ENCODE measurements at regions not wholly inside any gene's neighbourhood (a gene's known extent, or its start where the extent isn't known, plus 50 kb on each side); places are given as distances from the start of the nearest gene placed in this dataset.

GRCh38 chr2:125874564-125874963 lies 781.4 kb upstream of the GYPC start:
- Mint-ChIP-seq H3K4me3 (no peak overlapping the region), H3K27me3 (ENCODE audit: low read depth) (no peaks in the 10 kb centered on the region), H3K9me3 (no peaks in the 10 kb centered on the region), H3K36me3 (ENCODE audit: insufficient read depth) (no peaks in the 10 kb centered on the region), H3K4me1 (ENCODE audit: low read depth) (no peaks in the 10 kb centered on the region)
- ATAC-seq (no peak), DNase-seq (no peak)

DNA sequence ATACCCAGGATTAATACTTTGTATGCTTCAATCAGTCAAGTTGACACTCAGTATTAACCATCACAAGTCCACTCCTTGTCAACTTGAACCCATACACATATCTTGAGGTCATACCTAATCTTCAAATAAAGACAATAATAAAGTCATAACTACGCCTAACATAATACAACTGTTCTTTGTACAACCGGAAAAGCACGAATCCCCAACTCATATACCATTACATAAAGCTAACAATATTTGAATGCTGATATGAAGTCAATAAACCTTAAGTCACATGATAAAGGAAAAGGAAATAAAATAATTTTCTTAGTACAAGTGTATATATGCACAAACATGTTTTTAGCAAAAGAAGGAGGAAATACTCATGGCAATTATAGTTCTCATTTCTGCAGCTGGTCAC lies 770.6 kb upstream of the GYPC start:
- Mint-ChIP-seq H3K4me1 (ENCODE audit: low read depth) (no peaks in the 10 kb centered on the region), H3K36me3 (ENCODE audit: insufficient read depth) (no peaks in the 10 kb centered on the region), H3K9me3 (peaks cover 15% of the 10 kb centered on the region), H3K27me3 (ENCODE audit: low read depth) (peaks cover 2% of the 10 kb centered on the region), H3K4me3 (no peak overlapping the region)
- no peak for ATAC-seq
- DNase-seq, result no peak

- DNase-seq, result no peak
- H3K9me3 Mint-ChIP-seq, result peaks cover 15% of the 10 kb centered on the region
- H3K4me3 Mint-ChIP-seq, result no peak overlapping the region
- no peak for ATAC-seq
- H3K4me1 Mint-ChIP-seq (ENCODE audit: low read depth), result no peaks in the 10 kb centered on the region
- peaks cover 2% of the 10 kb centered on the region for H3K27me3 Mint-ChIP-seq (ENCODE audit: low read depth)
- H3K36me3 Mint-ChIP-seq (ENCODE audit: insufficient read depth), result no peaks in the 10 kb centered on the region
Observed at GRCh38 chr2:125886153-125886552, 769.8 kb upstream of the GYPC start.

- no peak overlapping the region for H3K4me3 Mint-ChIP-seq
- peaks cover 36% of the 10 kb centered on the region for H3K9me3 Mint-ChIP-seq
- no peaks in the 10 kb centered on the region for H3K36me3 Mint-ChIP-seq (ENCODE audit: insufficient read depth)
- H3K4me1 Mint-ChIP-seq (ENCODE audit: low read depth), result no peaks in the 10 kb centered on the region
- ATAC-seq (no peak), DNase-seq (no peak)
- no peaks in the 10 kb centered on the region for H3K27me3 Mint-ChIP-seq (ENCODE audit: low read depth)
Observed at GRCh38 chr2:125901278-125901677, 754.7 kb upstream of the GYPC start.

DNA sequence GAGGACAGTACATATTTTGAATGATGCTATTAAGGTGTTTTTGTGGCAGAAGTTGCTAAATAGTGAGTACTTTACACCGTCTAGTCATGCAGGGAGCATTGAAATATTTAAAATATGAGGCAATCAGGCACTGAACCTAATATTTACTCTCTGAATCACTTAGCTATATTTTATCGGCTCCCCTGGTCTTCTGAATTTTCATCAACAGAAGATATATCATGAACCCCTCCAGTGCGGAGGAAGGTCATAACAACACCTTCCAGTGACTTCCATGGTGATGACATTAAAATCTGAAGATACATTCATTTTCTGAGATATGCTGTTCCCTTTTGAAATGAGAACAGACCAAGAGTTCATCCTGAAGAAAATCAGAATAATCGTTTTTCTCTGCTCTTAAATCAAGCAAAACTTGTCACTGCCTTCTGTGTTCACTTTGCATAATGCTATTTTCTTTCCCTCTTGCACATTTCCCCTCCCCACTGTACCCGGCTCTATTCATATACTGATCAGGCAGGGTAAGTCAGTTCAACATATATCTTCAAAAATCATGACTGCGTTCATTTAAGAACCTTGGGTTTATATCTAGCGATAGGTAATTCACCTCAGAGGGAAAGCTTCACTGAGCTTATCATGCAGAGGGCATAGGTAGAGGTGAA lies 729.9 kb upstream of the GYPC start:
- Mint-ChIP-seq H3K36me3 (ENCODE audit: insufficient read depth) (no peaks in the 10 kb centered on the region), H3K4me3 (no peak overlapping the region), H3K9me3 (peaks cover 10% of the 10 kb centered on the region), H3K4me1 (ENCODE audit: low read depth) (no peaks in the 10 kb centered on the region), H3K27me3 (ENCODE audit: low read depth) (no peaks in the 10 kb centered on the region)
- DNase-seq, result no peak
- ATAC-seq, result no peak

- peaks cover 5% of the 10 kb centered on the region for H3K9me3 Mint-ChIP-seq
- H3K27me3 Mint-ChIP-seq (ENCODE audit: low read depth), result peaks cover 2% of the 10 kb centered on the region
- no peaks in the 10 kb centered on the region for H3K4me1 Mint-ChIP-seq (ENCODE audit: low read depth)
- H3K4me3 Mint-ChIP-seq, result no peak overlapping the region
- ATAC-seq, result no peak
- no peaks in the 10 kb centered on the region for H3K36me3 Mint-ChIP-seq (ENCODE audit: insufficient read depth)
- DNase-seq, result no peak
Observed at GRCh38 chr2:125935559-125935958, 720.4 kb upstream of the GYPC start.

DNA sequence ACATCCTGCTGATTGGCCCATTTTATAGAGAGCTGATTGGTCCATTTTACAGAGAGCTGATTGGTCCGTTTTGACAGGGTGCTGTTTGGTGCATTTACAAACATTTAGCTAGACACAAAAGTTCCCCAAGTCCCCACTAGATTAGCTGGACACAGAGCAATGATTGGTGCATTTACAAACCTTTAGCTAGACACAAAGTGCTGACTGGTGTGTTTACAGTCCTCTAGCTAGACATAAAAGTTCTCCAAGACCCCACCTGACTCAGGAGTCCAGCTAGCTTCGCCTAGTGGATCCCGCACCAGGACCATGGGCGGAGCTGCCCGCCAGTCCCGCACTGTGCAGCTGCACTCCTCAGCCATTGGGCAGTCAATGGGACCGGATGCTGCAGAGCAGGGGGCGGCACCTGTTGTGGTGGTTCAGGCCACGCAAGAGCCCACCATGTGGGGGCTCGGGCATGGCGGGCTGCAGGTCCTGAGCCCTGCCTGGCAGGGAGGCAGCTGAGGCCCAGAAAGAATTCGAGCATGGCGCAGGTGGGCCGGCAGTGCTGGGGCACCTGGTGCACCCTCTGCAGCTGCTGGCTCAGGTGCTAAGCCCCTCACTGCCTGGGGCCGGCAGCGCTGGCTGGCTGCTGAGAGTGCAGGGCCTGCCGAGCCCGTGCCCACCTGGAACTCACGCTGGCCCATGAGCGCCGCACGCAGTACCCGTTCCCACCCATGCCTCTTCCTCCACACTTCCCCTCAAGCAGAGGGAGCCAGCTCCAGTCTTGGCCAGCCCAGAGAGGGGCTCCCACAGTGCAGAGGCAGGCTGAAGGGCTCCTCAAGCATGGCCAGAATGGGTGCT lies 713.2 kb upstream of the GYPC start:
- Mint-ChIP-seq H3K4me1 (ENCODE audit: low read depth) (no peaks in the 10 kb centered on the region), H3K27me3 (ENCODE audit: low read depth) (no peaks in the 10 kb centered on the region), H3K4me3 (no peak overlapping the region), H3K36me3 (ENCODE audit: insufficient read depth) (no peaks in the 10 kb centered on the region), H3K9me3 (peaks cover 10% of the 10 kb centered on the region)
- no peak for DNase-seq
- no peak for ATAC-seq

- no peaks in the 10 kb centered on the region for H3K27me3 Mint-ChIP-seq (ENCODE audit: low read depth)
- ATAC-seq (no peak), DNase-seq (no peak)
- H3K9me3 Mint-ChIP-seq, result peaks cover 7% of the 10 kb centered on the region
- H3K4me3 Mint-ChIP-seq, result no peak overlapping the region
- H3K36me3 Mint-ChIP-seq (ENCODE audit: insufficient read depth), result no peaks in the 10 kb centered on the region
- no peaks in the 10 kb centered on the region for H3K4me1 Mint-ChIP-seq (ENCODE audit: low read depth)
Observed at GRCh38 chr2:125959047-125959446, 696.9 kb upstream of the GYPC start.

DNA sequence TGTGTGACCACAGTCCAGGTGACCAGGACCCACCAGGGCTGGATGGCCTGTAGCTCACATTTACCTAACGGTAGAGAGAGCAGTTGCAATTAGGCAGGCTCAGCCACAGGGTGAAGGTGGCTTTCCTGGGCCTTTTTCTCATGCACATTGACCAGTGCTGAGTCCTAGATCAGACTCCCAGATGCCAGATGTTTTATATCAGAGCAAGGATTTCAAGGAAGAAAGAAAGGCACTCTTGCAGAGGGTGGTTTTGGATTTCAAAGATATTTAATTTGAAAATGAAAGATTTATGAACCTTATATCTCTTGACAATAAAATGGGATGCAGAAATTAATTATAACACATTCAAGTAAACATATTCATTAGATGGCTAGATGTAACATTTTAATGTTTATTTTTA lies 694.2 kb upstream of the GYPC start:
- no peaks in the 10 kb centered on the region for H3K36me3 Mint-ChIP-seq (ENCODE audit: insufficient read depth)
- H3K4me3 Mint-ChIP-seq, result no peak overlapping the region
- ATAC-seq (no peak), DNase-seq (no peak)
- no peaks in the 10 kb centered on the region for H3K4me1 Mint-ChIP-seq (ENCODE audit: low read depth)
- no peaks in the 10 kb centered on the region for H3K27me3 Mint-ChIP-seq (ENCODE audit: low read depth)
- H3K9me3 Mint-ChIP-seq, result peaks cover 3% of the 10 kb centered on the region

GRCh38 chr2:125979886-125980285 lies 676.1 kb upstream of the GYPC start:
- H3K4me3 Mint-ChIP-seq, result no peak overlapping the region
- DNase-seq (no peak), ATAC-seq (no peak)
- no peaks in the 10 kb centered on the region for H3K9me3 Mint-ChIP-seq
- no peaks in the 10 kb centered on the region for H3K4me1 Mint-ChIP-seq (ENCODE audit: low read depth)
- no peaks in the 10 kb centered on the region for H3K27me3 Mint-ChIP-seq (ENCODE audit: low read depth)
- H3K36me3 Mint-ChIP-seq (ENCODE audit: insufficient read depth), result no peaks in the 10 kb centered on the region

DNA sequence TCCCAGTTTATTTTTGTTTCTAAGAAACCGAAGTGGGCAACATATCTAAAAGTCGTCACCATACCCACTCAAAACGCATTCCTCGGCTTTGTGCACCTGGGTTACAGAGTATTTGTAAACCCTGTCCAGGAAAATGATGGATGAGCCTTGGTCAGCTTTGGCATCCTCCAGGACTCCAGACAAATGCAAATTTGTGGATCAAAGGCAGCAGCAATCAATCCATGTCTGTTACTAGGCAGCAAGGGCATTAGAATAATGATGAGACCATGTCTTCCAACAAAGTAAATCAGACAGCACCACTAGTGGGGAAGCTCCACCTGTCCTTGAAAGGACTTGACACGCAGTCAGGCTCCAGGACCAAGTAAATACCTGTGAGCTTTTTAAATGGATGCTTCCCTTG lies 672.6 kb upstream of the GYPC start:
- H3K36me3 Mint-ChIP-seq (ENCODE audit: insufficient read depth), result no peaks in the 10 kb centered on the region
- H3K4me1 Mint-ChIP-seq (ENCODE audit: low read depth), result no peaks in the 10 kb centered on the region
- no peaks in the 10 kb centered on the region for H3K9me3 Mint-ChIP-seq
- H3K4me3 Mint-ChIP-seq, result no peak overlapping the region
- ATAC-seq (no peak), DNase-seq (no peak)
- H3K27me3 Mint-ChIP-seq (ENCODE audit: low read depth), result no peaks in the 10 kb centered on the region

GRCh38 chr2:126029316-126029715 lies 626.6 kb upstream of the GYPC start:
- Mint-ChIP-seq H3K4me3 (no peak overlapping the region), H3K36me3 (ENCODE audit: insufficient read depth) (no peaks in the 10 kb centered on the region), H3K27me3 (ENCODE audit: low read depth) (no peaks in the 10 kb centered on the region), H3K9me3 (peaks cover 7% of the 10 kb centered on the region), H3K4me1 (ENCODE audit: low read depth) (no peaks in the 10 kb centered on the region)
- ATAC-seq (no peak), DNase-seq (no peak)

GRCh38 chr2:126038861-126039260 lies 617.1 kb upstream of the GYPC start:
- H3K4me1 Mint-ChIP-seq (ENCODE audit: low read depth), result no peaks in the 10 kb centered on the region
- H3K36me3 Mint-ChIP-seq (ENCODE audit: insufficient read depth), result no peaks in the 10 kb centered on the region
- H3K4me3 Mint-ChIP-seq, result no peak overlapping the region
- ATAC-seq (no peak), DNase-seq (no peak)
- H3K9me3 Mint-ChIP-seq, result peaks cover 3% of the 10 kb centered on the region
- no peaks in the 10 kb centered on the region for H3K27me3 Mint-ChIP-seq (ENCODE audit: low read depth)

DNA sequence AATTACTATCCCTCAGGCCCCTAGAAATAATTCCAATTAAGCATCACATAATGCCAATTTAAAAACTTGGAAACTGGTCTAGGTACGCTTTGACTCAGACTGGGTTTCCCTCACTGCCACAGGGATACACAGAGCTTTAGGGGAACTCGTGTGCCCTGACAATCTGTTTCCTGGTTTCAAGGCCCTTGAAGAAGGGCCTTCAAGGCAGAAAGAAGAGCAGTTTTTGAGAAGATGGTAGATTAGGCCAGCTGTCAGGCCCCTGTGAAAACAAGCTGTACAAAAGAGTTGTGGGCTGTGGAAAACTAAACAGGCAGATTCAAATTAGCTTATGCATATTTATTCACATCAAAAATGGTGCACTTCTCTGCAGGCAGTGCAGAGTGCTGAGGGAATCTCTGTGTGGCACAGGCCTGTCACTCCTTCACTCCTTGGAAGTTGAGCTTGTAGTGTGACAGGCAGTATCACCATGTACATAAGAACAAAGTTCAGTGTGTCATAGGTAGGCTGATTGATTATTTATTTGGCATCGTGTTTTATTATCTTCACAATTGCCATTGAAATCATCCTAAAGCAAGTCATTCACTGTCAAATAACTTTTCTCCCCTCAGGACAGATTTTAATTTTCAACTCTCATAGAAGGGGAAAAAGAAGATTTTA lies 614.4 kb upstream of the GYPC start:
- no peaks in the 10 kb centered on the region for H3K27me3 Mint-ChIP-seq (ENCODE audit: low read depth)
- no peaks in the 10 kb centered on the region for H3K4me1 Mint-ChIP-seq (ENCODE audit: low read depth)
- no peaks in the 10 kb centered on the region for H3K36me3 Mint-ChIP-seq (ENCODE audit: insufficient read depth)
- ATAC-seq (no peak), DNase-seq (no peak)
- H3K4me3 Mint-ChIP-seq, result no peak overlapping the region
- no peaks in the 10 kb centered on the region for H3K9me3 Mint-ChIP-seq

GRCh38 chr2:126042089-126042488 lies 613.9 kb upstream of the GYPC start:
- H3K4me1 Mint-ChIP-seq (ENCODE audit: low read depth), result no peaks in the 10 kb centered on the region
- no peak overlapping the region for H3K4me3 Mint-ChIP-seq
- ATAC-seq (no peak), DNase-seq (no peak)
- no peaks in the 10 kb centered on the region for H3K9me3 Mint-ChIP-seq
- no peaks in the 10 kb centered on the region for H3K27me3 Mint-ChIP-seq (ENCODE audit: low read depth)
- H3K36me3 Mint-ChIP-seq (ENCODE audit: insufficient read depth), result no peaks in the 10 kb centered on the region

All from activated T-cell treated with anti-CD3 and anti-CD28 coated beads, Interleukin-2, amount 50 U/mL, for 4 hours (primary cell).